B cell (primary cell): ENCODE measurements at regions not wholly inside any gene's neighbourhood (a gene's known extent, or its start where the extent isn't known, plus 50 kb on each side); places are given as distances from the start of the nearest gene placed in this dataset.

Experiments used
- ATAC-seq: fragments of 200-7000 bp; cut with Tn5 transposase; one replicate; pipeline ENCODE4 v1.10.0; 2021; ENCODE audit warnings: low read depth, mild to moderate bottlenecking, moderate number of reproducible peaks, moderate library complexity
- CTCF ChIA-PET: fragments of 350-600 bp; sonication (Branson Sonifier 250); formaldehyde crosslinking; loops from one replicate; lab custom pipeline; 2021; ENCODE audit warnings: antibody characterized with exemption, inconsistent platforms; lab: Charles Lee
- POLR2A ChIA-PET: fragments of 350-600 bp; sonication (Branson Sonifier 250); formaldehyde crosslinking; loops from one replicate; lab custom pipeline; 2021; ENCODE audit warnings: antibody characterized with exemption; lab: Charles Lee
- DNase-seq: peaks from one replicate; pipeline ENCODE4 v3.0.0; 2013
- H2AFZ ChIP-seq: 2 replicates; pipeline ENCODE4 v1.6.1; 2012; ENCODE audit warnings: mild to moderate bottlenecking, low read depth, low read length; ENCODE audit not compliant: insufficient read depth, poor library complexity, severe bottlenecking
- H3K27ac ChIP-seq, 2 donors: 1 replicate in 1 of 2; 2 replicates in 1 of 2; pipeline ENCODE4 v1.5.1; 2012 to 2013; ENCODE audit warnings: low read length in 2 of 2, mild to moderate bottlenecking in 2 of 2, moderate library complexity in 1 of 2
- H3K27me3 ChIP-seq, 4 experiments: fragments of 200-600 bp in 1 of 4; sonication (generic) in 1 of 4; replicated peaks in 1 of 4; 1 replicate in 2 of 4; 2 replicates in 2 of 4; pipeline versions ENCODE4 v1.6.1 to v1.7.0; 2013 to 2016; ENCODE audit warnings: low read length in 3 of 4, mild to moderate bottlenecking in 2 of 4, mixed read lengths in 1 of 4, moderate library complexity in 1 of 4; ENCODE audit not compliant: insufficient read depth in 4 of 4, control insufficient read depth in 3 of 4; ENCODE audit errors: control extremely low read depth in 1 of 4
- H3K36me3 ChIP-seq, 2 experiments: replicated peaks in 1 of 2; 1 replicate in 1 of 2; 2 replicates in 1 of 2; pipeline versions ENCODE4 v1.6.1 to v1.7.1; 2013; ENCODE audit warnings: low read length in 1 of 2; ENCODE audit not compliant: insufficient read depth in 2 of 2, control insufficient read depth in 1 of 2; ENCODE audit errors: control extremely low read depth in 1 of 2, extremely low read depth in 1 of 2
- H3K4me1 ChIP-seq, 2 donors: fragments of 200-600 bp in 1 of 2; sonication (generic) in 1 of 2; 1 replicate in 1 of 2; 2 replicates in 1 of 2; pipeline versions ENCODE4 v1.5.1 to v1.6.1; 2013 to 2017; ENCODE audit warnings: low read length in 2 of 2; ENCODE audit not compliant: control insufficient read depth in 2 of 2, insufficient read depth in 2 of 2
- H3K4me2 ChIP-seq: replicated peaks from 2 replicates; pipeline ENCODE3; 2012; ENCODE audit warnings: mild to moderate bottlenecking, low read depth, low read length; ENCODE audit not compliant: poor library complexity, severe bottlenecking
- H3K4me3 ChIP-seq, 5 experiments: fragments of 200-600 bp in 1 of 5; sonication (generic) in 1 of 5; 1 replicate in 3 of 5; 2 replicates in 2 of 5; pipeline versions ENCODE4 v1.5.1 to v1.7.0; 2011 to 2016; ENCODE audit warnings: low read length in 4 of 5, mild to moderate bottlenecking in 4 of 5, low read depth in 2 of 5, control low read depth in 1 of 5, moderate library complexity in 1 of 5; ENCODE audit not compliant: insufficient read depth in 1 of 5; ENCODE audit errors: control extremely low read depth in 1 of 5, extremely low read depth in 1 of 5
- H3K79me2 ChIP-seq: fragments of 200-600 bp; sonication (generic); one replicate; pipeline ENCODE4 v1.6.0; 2016; ENCODE audit warnings: low read length; ENCODE audit not compliant: control insufficient read depth, insufficient read depth
- H3K9ac ChIP-seq: fragments of 200-600 bp; sonication (generic); 2 replicates; pipeline ENCODE4 v1.6.1; 2017; ENCODE audit warnings: mild to moderate bottlenecking, low read length, moderate library complexity
- H3K9me3 ChIP-seq, 3 donors: one replicate each; pipeline versions ENCODE4 v1.6.1 to v1.7.1; 2013; ENCODE audit warnings: low read length in 2 of 3; ENCODE audit not compliant: control insufficient read depth in 2 of 3, insufficient read depth in 1 of 3; ENCODE audit errors: control extremely low read depth in 1 of 3
- H4K20me1 ChIP-seq: 2 replicates; pipeline ENCODE4 v1.6.0; 2012; ENCODE audit warnings: mild to moderate bottlenecking, low read length; ENCODE audit not compliant: insufficient read depth, control insufficient read depth, poor library complexity, severe bottlenecking
- H3K27ac Mint-ChIP-seq: one replicate; pipeline ENCODE4 v1.8.0; 2021; ENCODE audit warnings: mixed read lengths
- H3K27me3 Mint-ChIP-seq: one replicate; pipeline ENCODE4 v1.8.0; 2021; ENCODE audit warnings: mixed read lengths
- H3K4me1 Mint-ChIP-seq: one replicate; pipeline ENCODE4 v1.8.0; 2021; ENCODE audit warnings: mixed read lengths
- H3K4me3 Mint-ChIP-seq: one replicate; pipeline ENCODE4 v1.8.0; 2021; ENCODE audit warnings: mixed read lengths
- H3K9me3 Mint-ChIP-seq: one replicate; pipeline ENCODE4 v1.8.0; 2022; ENCODE audit warnings: mixed read lengths; ENCODE audit not compliant: insufficient read depth
- CTCF ChIP-seq: fragments of 200-600 bp; IDR thresholded peaks from one replicate; pipeline ENCODE4 v1.8.0; 2022; ENCODE audit warnings: antibody characterized with exemption, mild to moderate bottlenecking
- EZH2 ChIP-seq: IDR thresholded peaks from 2 replicates; pipeline ENCODE4 v1.6.1; 2012; ENCODE audit warnings: borderline replicate concordance, low read depth, mild to moderate bottlenecking, moderate library complexity, low read length; ENCODE audit not compliant: insufficient read depth, poor library complexity, severe bottlenecking
- WGBS: methylation state at CpG from one replicate; pipeline ENCODE4 v1.1.5; 2013; ENCODE audit warnings: missing lambda C conversion rate; ENCODE audit not compliant: insufficient coverage; 5-methylcytosine and 5-hydroxymethylcytosine counted together
- intact Hi-C: fragments of 100-400 bp; cut with micrococcal nuclease; formaldehyde crosslinking; loops from one replicate; pipeline ENCODE4 v1.10.0; 2022

DNA sequence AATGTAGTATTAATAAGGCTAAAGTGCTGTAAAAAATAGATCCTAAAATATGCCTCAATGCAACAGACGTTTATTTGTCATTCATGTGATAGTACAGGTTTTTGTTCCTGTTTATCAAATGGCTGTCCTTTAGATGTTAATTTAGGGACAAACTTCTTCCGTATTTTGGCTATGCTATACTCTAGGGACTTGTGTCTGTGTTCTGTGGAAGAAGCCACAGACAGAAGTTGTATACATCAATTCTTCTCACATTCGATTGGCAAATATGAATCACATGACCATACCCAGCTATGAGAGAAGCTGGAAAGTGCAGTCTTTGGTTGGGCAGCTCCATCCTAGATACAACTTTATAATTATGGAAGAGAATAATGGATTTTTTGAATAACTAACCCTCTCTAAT is 232.7 kb upstream of the SNX7 start:
- Histone ChIP-seq H3K4me2 (no peak overlapping the region), H4K20me1 (no peaks in the 10 kb centered on the region), H3K9ac (no peak overlapping the region), H3K4me3 (no peak overlapping the region), H3K9me3 (no peaks in the 10 kb centered on the region), H3K27me3 (no peaks in the 10 kb centered on the region), H3K27ac (no peak overlapping the region), H3K4me1 (no peaks in the 10 kb centered on the region), H3K36me3 (no peaks in the 10 kb centered on the region), H3K79me2 (no peaks in the 10 kb centered on the region), H2AFZ (no peak overlapping the region)
- POLR2A ChIA-PET: no interaction called here
- DNase-seq (no peak), ATAC-seq (no peak)
- H3K27me3 Mint-ChIP-seq: no peaks in the 10 kb centered on the region
- intact Hi-C loops: no loop called here
- no peak for TF ChIP-seq CTCF
- TF ChIP-seq EZH2: no peak
- H3K4me1 Mint-ChIP-seq: no peaks in the 10 kb centered on the region
- H3K9me3 Mint-ChIP-seq: no peaks in the 10 kb centered on the region
- WGBS: no CpG with 5 or more reads among the region's 3 CpGs
- no peak overlapping the region for H3K27ac Mint-ChIP-seq
- no peak overlapping the region for H3K4me3 Mint-ChIP-seq
- CTCF ChIA-PET: no interaction called here

GRCh38 chr1:98427664-98428063 is 233.9 kb upstream of the SNX7 start:
- Mint-ChIP-seq H3K27ac (no peak overlapping the region), H3K4me3 (no peak overlapping the region), H3K4me1 (no peaks in the 10 kb centered on the region), H3K27me3 (no peaks in the 10 kb centered on the region), H3K9me3 (no peaks in the 10 kb centered on the region)
- intact Hi-C loops: no loop called here
- H3K9me3 ChIP-seq: no peaks in the 10 kb centered on the region
- no peaks in the 10 kb centered on the region for H3K27me3 ChIP-seq
- H3K4me3 ChIP-seq: no peak overlapping the region
- H3K4me1 ChIP-seq: no peaks in the 10 kb centered on the region
- H3K79me2 ChIP-seq: no peaks in the 10 kb centered on the region
- ChIA-PET CTCF (no interaction called here), POLR2A (no interaction called here)
- no peaks in the 10 kb centered on the region for H3K36me3 ChIP-seq
- H3K4me2 ChIP-seq: no peak overlapping the region
- no peak for DNase-seq
- H2AFZ ChIP-seq: no peak overlapping the region
- ATAC-seq: no peak
- H3K27ac ChIP-seq: no peak overlapping the region
- no peaks in the 10 kb centered on the region for H4K20me1 ChIP-seq
- no peak for TF ChIP-seq EZH2
- no peak for TF ChIP-seq CTCF
- WGBS: 94% methylated on average over 3 of the region's 3 CpGs
- H3K9ac ChIP-seq: no peak overlapping the region
